Lung microvascular endothelial cell (primary cell): ENCODE measurements at regions not wholly inside any gene's neighbourhood (a gene's known extent, or its start where the extent isn't known, plus 50 kb on each side); places are given as distances from the start of the nearest gene placed in this dataset.
A peak's percentile ranks its signal among the peaks of the same experiment; 100 is the strongest.

ENCODE experiments used
- DNase-seq, 2 donors: peaks; one replicate each; pipeline versions ENCODE4 v3.0.0 to v3.0.0-alpha.2; 2010; ENCODE audit warnings: low read depth in 2 of 2

- DNase-seq, result no peak
Measured at GRCh38 chr20:19923762-19924161, 93.4 kb upstream of the NAA20 start.

DNA sequence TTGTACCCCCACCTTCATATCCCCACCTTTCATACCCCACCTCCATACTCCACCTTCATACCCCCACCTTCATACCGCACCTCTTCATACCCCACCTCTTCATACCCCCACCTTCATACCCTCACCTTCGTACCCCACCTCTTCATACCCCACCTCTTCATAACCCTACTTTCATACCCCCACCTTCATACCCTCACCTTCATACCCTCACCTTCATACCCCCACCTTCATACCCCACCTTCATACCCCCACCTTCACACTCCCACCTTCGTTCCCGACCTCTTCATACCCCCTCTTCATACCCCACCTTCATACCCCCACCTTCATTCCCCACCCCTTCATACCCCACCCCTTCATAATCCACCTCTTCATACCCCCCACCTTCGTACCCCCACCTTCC is 92.9 kb upstream of the NAA20 start:
- no peak for DNase-seq

DNA sequence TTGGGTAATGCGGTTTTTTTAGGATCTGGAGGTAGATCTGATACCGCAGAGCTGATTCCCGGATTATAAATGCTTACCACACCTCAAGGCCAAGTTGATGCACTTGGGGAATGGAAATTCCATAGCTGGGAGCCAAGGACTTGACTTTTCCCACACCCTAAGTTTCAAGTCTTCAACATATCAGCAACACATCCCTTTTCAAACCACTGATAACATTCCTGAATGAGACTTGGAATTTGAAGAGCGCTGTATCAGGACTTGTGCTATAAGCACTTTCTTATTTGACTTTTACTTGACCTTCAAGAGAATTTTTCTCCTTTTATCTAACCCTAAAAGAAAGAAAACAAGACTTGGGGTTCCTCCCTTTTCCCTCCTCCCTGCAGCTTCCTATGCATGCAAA is 90.6 kb upstream of the NAA20 start:
- no peak for DNase-seq

- DNase-seq, result no peak
Measured at GRCh38 chr20:19928328-19929011, 88.7 kb upstream of the NAA20 start.

GRCh38 chr20:19929012-19929360 is 88.2 kb upstream of the NAA20 start:
- DNase-seq, result no peak

DNA sequence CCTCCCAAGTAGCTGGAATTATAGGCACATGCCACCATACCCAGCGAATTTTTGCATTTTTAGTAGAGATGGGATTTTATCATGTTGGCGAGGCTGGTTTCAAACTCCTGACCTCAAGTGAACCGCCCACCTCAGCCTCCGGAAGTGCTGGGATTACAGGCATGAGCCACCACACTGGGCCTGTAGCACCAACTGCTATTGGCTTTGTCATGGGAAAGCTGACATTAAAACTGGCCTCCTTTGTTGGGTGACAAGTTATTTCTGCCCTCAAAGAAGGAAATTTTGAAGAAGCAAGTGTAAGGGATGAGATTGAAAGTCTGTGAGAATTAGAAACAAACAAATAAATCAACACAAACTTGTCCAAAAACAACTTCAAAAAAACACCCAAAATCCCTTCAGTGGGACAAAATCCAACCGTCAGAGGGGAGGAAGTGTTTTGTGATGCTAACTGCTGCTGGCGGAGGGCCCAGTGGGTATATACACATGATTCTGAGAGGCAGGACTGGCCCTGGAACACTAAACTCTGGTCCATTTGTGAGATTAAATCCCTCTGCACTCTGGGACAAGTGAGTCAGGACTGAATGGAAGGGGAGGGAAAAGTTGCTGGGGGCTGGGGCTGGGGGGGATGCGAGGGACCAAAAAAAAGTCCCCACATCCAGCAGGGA is 87.5 kb upstream of the NAA20 start:
- peak in 1 of 2 donors; percentile 89 for DNase-seq

DNA sequence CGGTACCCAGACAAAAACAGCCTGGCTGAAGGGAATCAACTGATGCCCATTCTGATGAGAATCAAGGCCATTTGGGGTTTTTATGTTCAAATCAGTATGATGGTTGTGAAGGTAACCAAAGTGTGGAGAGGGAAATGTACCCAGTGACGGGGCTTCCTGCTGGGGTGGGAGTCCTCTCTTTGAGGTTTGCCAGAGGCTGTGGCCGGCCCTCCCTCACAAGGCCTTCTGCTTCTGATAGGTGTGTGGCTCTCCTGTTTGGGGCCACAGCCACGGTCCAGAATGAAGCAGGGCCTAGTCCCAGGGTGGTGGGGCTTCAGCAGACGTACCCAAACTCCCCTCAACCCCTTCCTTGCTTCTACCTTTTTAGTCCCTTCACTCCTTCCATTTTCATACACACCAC is 86.7 kb upstream of the NAA20 start:
- no peak for DNase-seq

DNA sequence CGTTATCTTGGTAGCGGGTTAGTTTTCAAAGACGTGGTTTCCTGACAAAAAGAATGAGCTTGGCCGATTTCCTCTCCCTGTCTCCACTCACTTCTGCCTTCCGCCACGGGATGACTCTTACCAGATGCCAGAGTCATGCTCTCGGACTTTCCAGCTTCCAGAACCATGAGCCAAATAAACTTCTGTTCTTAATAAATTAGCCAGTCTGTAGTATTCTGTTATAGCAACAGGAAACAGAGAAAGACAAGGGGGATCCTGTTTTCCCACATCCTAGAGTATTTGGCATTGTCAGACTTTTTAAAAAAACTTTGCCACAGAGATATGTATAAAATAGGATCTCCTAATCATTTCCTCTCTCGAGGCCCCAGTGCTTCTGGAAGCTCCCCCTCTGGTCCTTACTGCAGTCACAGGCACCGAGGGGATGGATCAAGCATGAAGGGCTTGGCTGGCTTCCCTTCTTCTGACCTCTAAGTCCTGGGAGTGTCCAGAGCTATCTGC is 84.9 kb upstream of the NAA20 start:
- DNase-seq, result peak; percentile 94 to 97

DNA sequence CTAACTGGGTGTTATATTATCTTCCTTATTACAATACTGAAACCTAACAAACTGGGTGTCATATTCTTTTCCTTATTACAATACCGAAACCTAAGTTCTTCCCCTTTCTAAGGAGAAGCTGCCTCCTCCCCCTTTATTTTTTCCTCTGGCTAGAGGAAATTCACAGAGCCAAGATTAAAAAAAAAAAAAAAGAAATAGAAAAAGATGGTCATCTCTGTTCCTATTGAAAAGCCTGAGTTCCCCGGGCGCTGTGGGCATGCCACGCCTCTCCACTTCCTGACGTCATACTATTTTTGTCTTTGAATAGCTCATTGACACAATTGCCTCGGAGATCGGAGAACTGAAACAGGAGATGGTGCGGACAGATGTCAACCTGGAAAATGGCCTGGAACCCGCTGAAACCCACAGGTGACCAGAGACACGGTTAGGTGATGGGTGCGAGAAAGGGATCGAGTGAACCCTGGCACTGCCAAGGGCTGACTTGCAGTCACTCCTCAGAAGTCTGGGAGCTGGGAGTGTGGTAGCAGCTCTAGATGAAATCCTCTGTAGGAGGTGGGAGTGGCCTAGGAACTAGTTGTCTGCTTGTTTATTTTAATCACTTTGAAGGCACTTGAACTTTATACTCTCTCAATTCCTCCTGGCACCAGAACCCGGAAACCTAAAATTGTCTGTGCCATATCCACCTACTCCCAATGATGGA is 82.2 kb upstream of the NAA20 start:
- DNase-seq, result peak; percentile 87 to 89

- no peak for DNase-seq
Measured at GRCh38 chr20:19935842-19936241, 81.3 kb upstream of the NAA20 start.

GRCh38 chr20:19936466-19937200 is 80.5 kb upstream of the NAA20 start:
- peak in 1 of 2 donors; percentile 27 for DNase-seq

GRCh38 chr20:19937218-19937617 is 79.9 kb upstream of the NAA20 start:
- DNase-seq, result peak; percentile 82 to 84

- peak in 1 of 2 donors; percentile 52 for DNase-seq
Measured at GRCh38 chr20:19937651-19938420, 79.3 kb upstream of the NAA20 start.

DNA sequence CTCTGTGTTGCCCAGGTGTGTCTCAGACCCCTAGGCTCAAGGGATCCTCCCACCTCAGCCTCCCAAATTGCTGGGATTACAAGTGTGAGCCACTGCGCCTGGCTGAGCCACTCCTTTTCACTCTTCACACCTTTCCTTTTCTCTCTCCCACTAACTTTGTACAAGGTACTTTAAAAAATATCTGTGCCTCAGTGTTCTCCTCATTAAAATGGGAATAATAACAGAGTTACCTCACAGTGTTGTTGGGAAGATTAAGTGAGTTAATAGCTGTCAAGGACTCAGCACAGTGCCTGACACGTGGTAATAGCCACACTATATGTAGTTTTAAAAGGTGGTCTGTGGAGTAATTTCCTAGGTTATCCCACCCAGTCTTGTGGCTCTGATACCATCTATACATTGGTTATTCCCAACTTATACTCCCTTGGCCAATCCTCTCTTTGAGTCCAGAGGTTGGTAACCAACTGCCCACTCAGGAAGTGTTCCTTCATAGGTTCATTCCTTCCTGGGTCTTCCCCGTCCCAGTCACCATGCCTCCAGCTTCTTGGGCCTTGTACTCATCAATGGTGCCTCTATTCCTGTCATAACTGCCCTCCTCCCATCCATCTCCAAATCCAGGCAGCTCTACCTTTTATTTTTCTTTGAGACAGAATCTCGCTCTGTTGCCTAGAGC is 78.6 kb upstream of the NAA20 start:
- DNase-seq, result no peak

GRCh38 chr20:19940988-19941460 is 76.1 kb upstream of the NAA20 start:
- no peak for DNase-seq

DNA sequence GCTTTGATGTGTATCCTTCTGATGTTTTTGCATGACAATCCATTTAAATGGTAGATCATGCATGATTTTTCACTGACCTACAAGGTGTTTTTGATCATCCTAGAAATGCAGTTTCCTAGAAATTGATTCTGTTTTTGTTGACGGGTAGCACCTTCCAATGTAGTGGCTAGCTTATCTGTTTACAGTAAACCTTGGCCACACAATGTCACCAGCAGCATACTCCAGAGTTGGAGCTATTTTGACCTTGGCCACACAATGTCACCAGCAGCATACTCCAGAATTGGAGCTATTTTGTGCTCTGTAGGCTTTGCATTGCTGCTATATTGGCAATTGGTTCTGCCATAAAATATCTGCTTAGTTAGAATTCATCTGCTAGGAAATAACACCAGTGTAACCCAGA is 74.6 kb upstream of the NAA20 start:
- DNase-seq, result no peak

DNA sequence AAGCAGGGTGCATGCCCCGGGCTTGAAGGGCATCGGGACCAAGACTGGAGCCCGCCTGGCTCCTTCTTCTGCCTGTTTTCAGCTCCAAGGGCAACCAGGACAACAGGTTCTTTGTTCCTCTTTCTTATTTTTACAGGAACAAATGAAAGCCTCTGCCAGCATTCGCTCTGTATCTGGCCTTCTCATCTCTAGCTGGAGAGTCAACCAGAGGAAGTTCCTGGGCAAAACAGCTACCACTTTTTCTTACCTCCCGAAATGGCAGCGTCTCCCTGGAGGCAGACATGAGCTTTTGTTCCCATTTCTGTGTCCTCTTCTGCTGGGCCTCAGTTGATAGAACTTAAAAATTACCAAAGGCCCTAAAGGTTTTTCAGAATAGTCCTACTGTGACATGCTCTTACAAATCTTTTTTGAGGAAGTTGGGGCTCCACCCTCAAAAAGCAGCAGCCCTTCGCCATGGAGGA is 74.1 kb upstream of the NAA20 start:
- peak in 1 of 2 donors; percentile 34 for DNase-seq

DNA sequence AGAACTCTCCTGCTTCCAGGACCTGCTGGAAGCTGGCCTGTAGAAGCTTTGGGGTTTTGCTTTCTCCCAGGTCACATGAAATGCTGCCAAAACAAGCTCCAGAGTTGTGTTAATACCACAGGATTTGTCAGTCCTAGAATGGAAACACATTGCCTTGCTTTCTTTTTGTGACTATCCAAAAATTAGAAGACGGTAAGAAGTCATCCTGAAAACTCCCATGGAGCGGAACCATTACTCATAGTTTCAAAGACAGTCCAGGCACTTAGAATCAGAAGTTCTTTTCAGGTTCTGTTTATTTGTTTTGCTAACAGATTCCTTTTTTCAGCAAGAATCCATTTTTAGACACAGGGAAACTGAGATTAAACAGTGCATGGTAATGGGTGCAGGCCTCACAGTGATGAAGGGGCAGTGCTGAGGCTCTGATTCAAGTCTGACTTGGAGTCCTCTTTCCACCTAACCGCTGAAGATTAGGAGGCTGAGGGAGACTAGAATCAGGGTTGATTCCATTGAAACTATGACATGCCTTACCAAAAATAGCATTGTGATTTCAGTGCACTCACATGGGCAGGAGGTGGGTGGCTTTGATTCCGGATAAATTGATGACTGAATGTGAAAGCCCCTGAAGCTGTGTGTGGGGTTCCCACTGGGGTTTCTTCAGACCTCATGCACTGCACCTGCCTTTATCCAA is 72.2 kb upstream of the NAA20 start:
- DNase-seq, result peak in 1 of 2 donors; percentile 49
